Heart right ventricle (tissue), 16 donors: ENCODE measurements at regions not wholly inside any gene's neighbourhood (a gene's known extent, or its start where the extent isn't known, plus 50 kb on each side); places are given as distances from the start of the nearest gene placed in this dataset.

Experiments
- ATAC-seq, 8 donors: fragments of 200-7000 bp; cut with Tn5 transposase; one replicate each; pipeline ENCODE4 v1.9.1; 2020; ENCODE audit warnings: mild to moderate bottlenecking in 8 of 8, moderate library complexity in 8 of 8, moderate number of reproducible peaks in 1 of 8
- DNase-seq, 2 donors: peaks; one replicate each; pipeline ENCODE4 v3.0.0-alpha.2; 2020
- H3K27ac ChIP-seq, 10 donors: fragments of 200-600 bp; sonication (generic) in 2 of 10; one replicate each; pipeline versions ENCODE4 v1.5.0 to v1.8.0; 2020 to 2022; ENCODE audit warnings: mild to moderate bottlenecking in 3 of 10
- H3K27me3 ChIP-seq, 7 donors: fragments of 200-600 bp; one replicate each; pipeline ENCODE4 v1.8.0; 2021 to 2022; ENCODE audit warnings: mild to moderate bottlenecking in 2 of 7
- H3K36me3 ChIP-seq, 9 donors: fragments of 200-600 bp; sonication (generic) in 1 of 9; one replicate each; pipeline versions ENCODE4 v1.5.0 to v1.8.0; 2020 to 2022; ENCODE audit warnings: mild to moderate bottlenecking in 2 of 9
- H3K4me1 ChIP-seq, 9 donors: fragments of 200-600 bp; sonication (generic) in 1 of 9; one replicate each; pipeline versions ENCODE4 v1.5.0 to v1.8.0; 2020 to 2022; ENCODE audit warnings: mild to moderate bottlenecking in 4 of 9
- H3K4me3 ChIP-seq, 10 donors: fragments of 200-600 bp; sonication (generic) in 2 of 10; one replicate each; pipeline versions ENCODE4 v1.5.0 to v1.8.0; 2020 to 2022; ENCODE audit warnings: mild to moderate bottlenecking in 7 of 10, moderate library complexity in 2 of 10
- H3K9me3 ChIP-seq, 11 donors: fragments of 200-600 bp in 10 of 11; sonication (generic) in 2 of 11; one replicate each; pipeline versions ENCODE4 v1.5.0 to v1.8.0; 2013 to 2022; ENCODE audit warnings: mild to moderate bottlenecking in 2 of 11, control low read depth in 1 of 11, moderate library complexity in 1 of 11
- CTCF ChIP-seq, 9 donors: fragments of 200-600 bp; sonication (generic) in 2 of 9; IDR thresholded peaks; one replicate each; pipeline versions ENCODE4 v1.5.0 to v1.8.0; 2021 to 2022; ENCODE audit warnings: antibody characterized with exemption in 9 of 9, mild to moderate bottlenecking in 5 of 9, moderate library complexity in 1 of 9
- WGBS, 2 donors: extraction: QIAGEN DNeasy Blood & Tissue Kit; methylation state at CpG; one replicate each; pipeline ENCODE4 v1.1.7; 2013; ENCODE audit warnings: inconsistent platforms in 1 of 2; 5-methylcytosine and 5-hydroxymethylcytosine counted together
- intact Hi-C, 10 donors: fragments of 100-400 bp; cut with DNase I; formaldehyde crosslinking; loops; one replicate each; pipeline versions ENCODE4 v1.11.1 to v1.14.2; 2022
- donor health status: Arrhythmogenic right ventricular cardiomyopathy.
- donor health status: ischemic (EF 13 %, LVEDD 7.1; RV severe dilation, severe dysfunction).
- donor health status: healthy with polysubstance abuse.
- donor health status: DM: no; HTN: yes; CAD: no.
- donor health status: DM: no; HTN: no; CAD: no.
- donor health status: ischemic (EF 25% LVEDD 6.9; RV normal size, moderate dysfunction).
- donor health status: ischemic (EF 25% LVEDD 5.7; RV mildly dilated, moderate dysfunction).
- donor health status: healthy.
- donor health status: DM: yes; HTN: yes; CAD: no.
- donor health status: Ischemic cardiomyopathy.
- donor health status: ischemic (EF 35%, LVEDD 5.7; RV mildly dilated, moderate dysfunction).
- donor health status: nonischemic (EF 11% LVEDD 7.7; RV severe dilation, severe dysfunction).
- donor health status: DM: yes; HTN: yes; CAD: no.
- donor health status: PGD.
- donor health status: ischemic (EF 29% LVEDD 5.4; RV normal size, mild dysfunction).
- donor health status: nonischemic (EF 23%, LVEDD 6.1; RV moderate dilation, normal function).

GRCh38 chr14:53515276-53515675 lies 362.2 kb upstream of the DDHD1 start:
- no peak for ATAC-seq
- WGBS, 2 donors: 83 to 84% methylated on average over 5 of the region's 5 CpGs
- TF ChIP-seq CTCF (IDR thresholded peaks at IDR 0.05): no peak

GRCh38 chr14:53514197-53514596 lies 361.1 kb upstream of the DDHD1 start:
- 85 to 87% methylated on average over 3 of the region's 3 CpGs for whole genome bisulfite sequencing, 2 donors
- Histone ChIP-seq H3K27me3 (no peaks in the 10 kb centered on the region), H3K9me3 (no peaks in the 10 kb centered on the region), H3K36me3 (no peaks in the 10 kb centered on the region), H3K27ac (no peak overlapping the region), H3K4me1 (no peaks in the 10 kb centered on the region), H3K4me3 (no peak overlapping the region)
- no peak for ATAC-seq
- TF ChIP-seq CTCF (IDR thresholded peaks at IDR 0.05): no peak
- no peak for DNase-seq
- intact Hi-C loops: no loop called here

More at GRCh38 chr14:53515276-53515675, 362.2 kb upstream of the DDHD1 start:
- Histone ChIP-seq H3K4me3 (no peak overlapping the region), H3K9me3 (no peaks in the 10 kb centered on the region), H3K27ac (no peak overlapping the region), H3K4me1 (no peaks in the 10 kb centered on the region), H3K27me3 (no peaks in the 10 kb centered on the region), H3K36me3 (no peaks in the 10 kb centered on the region)
- DNase-seq: no peak
- intact Hi-C loops: no loop called here

- Histone ChIP-seq H3K9me3 (no peaks in the 10 kb centered on the region), H3K4me3 (no peak overlapping the region), H3K4me1 (no peaks in the 10 kb centered on the region), H3K27me3 (no peaks in the 10 kb centered on the region), H3K36me3 (no peaks in the 10 kb centered on the region), H3K27ac (peak overlapping the region in 9 of 10 donors; percentile 1 to 66 (median 50))
- intact Hi-C loops: no loop called here
- TF ChIP-seq CTCF (IDR thresholded peaks at IDR 0.05): no peak
- DNase-seq (no peak), ATAC-seq (no peak)
These were observed 357.3 kb upstream of the DDHD1 start for GRCh38 chr14:53510281-53510912.

- Histone ChIP-seq H3K27me3 (no peaks in the 10 kb centered on the region), H3K27ac (peak overlapping the region in 9 of 10 donors; percentile 1 to 66 (median 52)), H3K4me3 (no peak overlapping the region), H3K9me3 (peaks cover 0 to 6% (median 0%) of the 10 kb centered on the region in 11 donors), H3K36me3 (no peaks in the 10 kb centered on the region), H3K4me1 (no peaks in the 10 kb centered on the region)
- peak; percentile 64 to 97 (median 89) for ATAC-seq
- DNase-seq: peak; percentile 23 to 38
- no peak for TF ChIP-seq CTCF (IDR thresholded peaks at IDR 0.05)
- intact Hi-C loops: no loop called here
- WGBS, 2 donors: 52 to 53% methylated on average over 11 of the region's 11 CpGs
These were observed 356.4 kb upstream of the DDHD1 start for GRCh38 chr14:53509276-53510244.
